Breast epithelium (tissue), 4 donors: ENCODE measurements at regions not wholly inside any gene's neighbourhood (a gene's known extent, or its start where the extent isn't known, plus 50 kb on each side); places are given as distances from the start of the nearest gene placed in this dataset.
"Not testable (repeated sequence)": the region's sequence is repeated elsewhere in the genome, so short reads cannot be mapped to it uniquely, and the experiment has no call there.

ENCODE experiments used
- DNase-seq, 2 donors: peaks; one replicate each; pipeline ENCODE4 v3.0.0-alpha.2; 2019; ENCODE audit warnings: low spot score in 2 of 2
- H3K27ac ChIP-seq, 2 donors: fragments of 200-600 bp; sonication (generic) in 1 of 2; one replicate each; pipeline ENCODE4 v1.5.1; 2016 to 2019; ENCODE audit warnings: mild to moderate bottlenecking in 1 of 2
- H3K27me3 ChIP-seq, 2 donors: fragments of 200-600 bp; sonication (generic) in 1 of 2; one replicate each; pipeline versions ENCODE4 v1.5.1 to v1.6.0; 2017 to 2019; ENCODE audit warnings: control low read depth in 1 of 2, mild to moderate bottlenecking in 1 of 2
- H3K36me3 ChIP-seq: fragments of 200-600 bp; one replicate; pipeline ENCODE4 v1.5.1; 2019
- H3K4me1 ChIP-seq, 2 donors: fragments of 200-600 bp; sonication (generic); one replicate each; pipeline ENCODE4 v1.5.1; 2016 to 2019; ENCODE audit warnings: control low read depth in 1 of 2
- H3K4me3 ChIP-seq, 3 donors: fragments of 200-600 bp; sonication (generic); 1 replicate in 2 of 3; 2 replicates in 1 of 3; pipeline ENCODE4 v1.5.1; 2016 to 2019; ENCODE audit warnings: mild to moderate bottlenecking in 3 of 3, moderate library complexity in 2 of 3
- H3K9me3 ChIP-seq, 2 donors: fragments of 200-600 bp; sonication (generic) in 1 of 2; one replicate each; pipeline ENCODE4 v1.5.1; 2016 to 2019; ENCODE audit warnings: control low read depth in 1 of 2
- POLR2A ChIP-seq: fragments of 450-650 bp; IDR thresholded peaks from one replicate; pipeline ENCODE4 v1.6.1; 2016; ENCODE audit warnings: antibody characterized with exemption, mild to moderate bottlenecking, moderate library complexity
- POLR2AphosphoS5 ChIP-seq, 3 donors: sonication (generic); formaldehyde crosslinking; IDR thresholded peaks; one replicate each; pipeline ENCODE4 v1.6.1; 2017; ENCODE audit warnings: antibody characterized with exemption in 3 of 3
- intact Hi-C: fragments of 100-400 bp; cut with DNase I; formaldehyde crosslinking; loops from one replicate; pipeline ENCODE4 v1.15.1; 2023; ENCODE audit warnings: low total_unique reads
- TF ChIP-seq, protein P1 (sequence below), 3 donors: fragments of 450-650 bp; IDR thresholded peaks; one replicate each; pipeline ENCODE4 v1.5.1; 2016 to 2017; ENCODE audit warnings: antibody characterized with exemption in 3 of 3, mild to moderate bottlenecking in 3 of 3, moderate library complexity in 3 of 3

- Histone ChIP-seq H3K27me3 (no peaks in the 10 kb centered on the region), H3K36me3 (no peaks in the 10 kb centered on the region), H3K4me3 (no peak overlapping the region), H3K4me1 (no peaks in the 10 kb centered on the region), H3K9me3 (no peaks in the 10 kb centered on the region), H3K27ac (no peak overlapping the region)
- no peak for DNase-seq
- TF ChIP-seq POLR2AphosphoS5 (IDR thresholded peaks at IDR 0.05) (no peak), POLR2A (no peak)
- TF ChIP-seq, protein P1, sequence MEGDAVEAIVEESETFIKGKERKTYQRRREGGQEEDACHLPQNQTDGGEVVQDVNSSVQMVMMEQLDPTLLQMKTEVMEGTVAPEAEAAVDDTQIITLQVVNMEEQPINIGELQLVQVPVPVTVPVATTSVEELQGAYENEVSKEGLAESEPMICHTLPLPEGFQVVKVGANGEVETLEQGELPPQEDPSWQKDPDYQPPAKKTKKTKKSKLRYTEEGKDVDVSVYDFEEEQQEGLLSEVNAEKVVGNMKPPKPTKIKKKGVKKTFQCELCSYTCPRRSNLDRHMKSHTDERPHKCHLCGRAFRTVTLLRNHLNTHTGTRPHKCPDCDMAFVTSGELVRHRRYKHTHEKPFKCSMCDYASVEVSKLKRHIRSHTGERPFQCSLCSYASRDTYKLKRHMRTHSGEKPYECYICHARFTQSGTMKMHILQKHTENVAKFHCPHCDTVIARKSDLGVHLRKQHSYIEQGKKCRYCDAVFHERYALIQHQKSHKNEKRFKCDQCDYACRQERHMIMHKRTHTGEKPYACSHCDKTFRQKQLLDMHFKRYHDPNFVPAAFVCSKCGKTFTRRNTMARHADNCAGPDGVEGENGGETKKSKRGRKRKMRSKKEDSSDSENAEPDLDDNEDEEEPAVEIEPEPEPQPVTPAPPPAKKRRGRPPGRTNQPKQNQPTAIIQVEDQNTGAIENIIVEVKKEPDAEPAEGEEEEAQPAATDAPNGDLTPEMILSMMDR (IDR thresholded peaks at IDR 0.05), result no peak
- intact Hi-C loops, result no loop called here
These were observed 188.8 kb upstream of the GLRA1 start for GRCh38 chr5:152113401-152113800.

GRCh38 chr5:152107220-152107619 is 182.6 kb upstream of the GLRA1 start:
- H3K27me3 ChIP-seq, result no peaks in the 10 kb centered on the region
- DNase-seq, result no peak
- no peaks in the 10 kb centered on the region for H3K36me3 ChIP-seq
- TF ChIP-seq POLR2AphosphoS5 (IDR thresholded peaks at IDR 0.05), result no peak
- TF ChIP-seq, protein P1 (IDR thresholded peaks at IDR 0.05), result no peak
- no peak for TF ChIP-seq POLR2A
- intact Hi-C loops, result loop anchor here (5.0 kb wide), 1 partner anchor 1160 kb away; no protein-coding TSS in a partner anchor
- no peak overlapping the region for H3K4me3 ChIP-seq
- no peak overlapping the region for H3K27ac ChIP-seq
- no peaks in the 10 kb centered on the region for H3K4me1 ChIP-seq
- H3K9me3 ChIP-seq, result no peaks in the 10 kb centered on the region

DNA sequence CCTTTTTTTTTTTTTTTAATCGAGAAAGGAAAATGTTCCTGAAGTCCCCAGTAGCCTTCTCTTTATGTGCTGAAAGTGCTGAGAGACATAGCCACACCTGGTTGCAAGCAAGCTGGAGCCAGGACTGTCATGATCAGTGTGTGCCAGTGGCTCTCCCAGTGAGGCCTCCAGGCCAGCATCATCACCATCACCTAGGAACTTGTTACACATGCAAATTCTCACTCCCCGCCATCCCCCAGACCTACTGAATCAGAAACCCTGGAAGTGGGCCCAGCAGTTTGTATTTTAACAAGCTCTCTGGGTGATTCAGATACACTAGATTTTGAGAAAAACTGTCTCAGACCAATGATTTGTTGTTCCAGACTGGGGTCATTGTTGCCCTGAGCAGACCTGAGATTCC is 181.9 kb upstream of the GLRA1 start:
- no peak overlapping the region for H3K27ac ChIP-seq
- intact Hi-C loops, result loop anchor here (5.0 kb wide), 1 partner anchor 1161 kb away; no protein-coding TSS in a partner anchor
- no peak overlapping the region for H3K4me3 ChIP-seq
- H3K27me3 ChIP-seq, result no peaks in the 10 kb centered on the region
- TF ChIP-seq POLR2A (no peak), POLR2AphosphoS5 (IDR thresholded peaks at IDR 0.05) (no peak)
- TF ChIP-seq, protein P1 (IDR thresholded peaks at IDR 0.05), result no peak
- no peak for DNase-seq
- no peaks in the 10 kb centered on the region for H3K36me3 ChIP-seq
- H3K9me3 ChIP-seq, result no peaks in the 10 kb centered on the region
- H3K4me1 ChIP-seq, result no peaks in the 10 kb centered on the region

DNA sequence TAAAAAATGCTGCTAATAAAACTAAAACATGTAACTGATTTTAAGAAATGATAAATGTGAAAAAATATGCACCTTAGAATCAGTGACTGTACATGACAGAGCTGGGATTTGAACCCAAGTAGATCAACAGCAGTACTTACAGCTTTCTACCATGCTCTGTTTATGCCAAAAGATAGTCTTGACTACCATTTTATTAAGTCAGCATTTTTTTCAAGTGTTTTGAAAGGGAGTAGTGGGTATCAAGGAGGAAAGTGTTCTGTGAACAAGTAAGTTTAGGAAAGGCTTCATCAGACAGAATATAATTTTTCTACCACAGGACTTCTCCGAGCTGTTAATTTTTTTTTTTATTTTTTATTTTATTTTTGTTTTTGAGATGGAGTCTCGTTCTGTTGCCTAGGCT is 180.4 kb upstream of the GLRA1 start:
- no peak overlapping the region for H3K27ac ChIP-seq
- TF ChIP-seq POLR2AphosphoS5 (IDR thresholded peaks at IDR 0.05), result no peak
- TF ChIP-seq POLR2A, result no peak
- TF ChIP-seq, protein P1 (IDR thresholded peaks at IDR 0.05), result no peak
- no peaks in the 10 kb centered on the region for H3K9me3 ChIP-seq
- DNase-seq, result no peak
- H3K4me1 ChIP-seq, result no peaks in the 10 kb centered on the region
- no peaks in the 10 kb centered on the region for H3K27me3 ChIP-seq
- intact Hi-C loops, result loop anchor here (5.0 kb wide), 1 partner anchor 1162 kb away; no protein-coding TSS in a partner anchor
- no peaks in the 10 kb centered on the region for H3K36me3 ChIP-seq
- no peak overlapping the region for H3K4me3 ChIP-seq

GRCh38 chr5:152104211-152104610 is 179.6 kb upstream of the GLRA1 start:
- no peak for DNase-seq
- Histone ChIP-seq H3K27me3 (no peaks in the 10 kb centered on the region), H3K9me3 (no peaks in the 10 kb centered on the region), H3K27ac (no peak overlapping the region), H3K4me3 (no peak overlapping the region), H3K4me1 (no peaks in the 10 kb centered on the region), H3K36me3 (no peaks in the 10 kb centered on the region)
- intact Hi-C loops, result no loop called here
- TF ChIP-seq, protein P1 (IDR thresholded peaks at IDR 0.05), result no peak
- TF ChIP-seq POLR2AphosphoS5 (IDR thresholded peaks at IDR 0.05), result no peak
- TF ChIP-seq POLR2A, result no peak

DNA sequence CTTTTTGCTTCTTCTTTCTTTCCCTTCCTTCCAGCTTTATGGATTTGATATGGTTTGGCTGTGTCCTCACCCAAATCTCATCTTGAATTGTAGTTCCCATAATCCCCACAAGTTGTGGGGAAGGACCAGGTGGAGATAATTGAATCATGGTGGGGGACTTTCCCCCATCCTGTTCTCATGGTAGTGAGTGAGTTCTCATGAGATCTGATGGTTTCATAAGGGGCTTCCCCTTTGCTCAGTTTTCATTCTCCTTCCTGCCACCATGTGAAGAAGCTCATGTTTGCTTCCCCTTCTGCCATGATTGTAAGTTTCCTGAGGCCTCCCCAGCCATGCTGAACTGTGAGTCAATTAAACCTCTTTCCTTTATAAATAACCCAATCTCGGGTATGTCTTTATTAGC is 178.3 kb upstream of the GLRA1 start:
- H3K9me3 ChIP-seq, H3K27ac ChIP-seq, H3K4me3 ChIP-seq, intact Hi-C loops, H3K36me3 ChIP-seq, H3K4me1 ChIP-seq, H3K27me3 ChIP-seq, DNase-seq: not testable (repeated sequence)
